ENCODE measurements at regions not wholly inside any gene's neighbourhood (a gene's known extent, or its start where the extent isn't known, plus 50 kb on each side); places are given as distances from the start of the nearest gene placed in this dataset.

GRCh38 chr3:27655547-27655946 is 66.6 kb downstream of the EOMES start:
- TF ChIP-seq ZSCAN4 (tag by site-specific recombination; IDR thresholded peaks at IDR 0.05) (no peak), BCL11B (tag by site-specific recombination; IDR thresholded peaks at IDR 0.05; ENCODE audit: low read depth) (no peak), MZF1 (tag by site-specific recombination; IDR thresholded peaks at IDR 0.05; ENCODE audit: borderline replicate concordance) (no peak), ZNF146 (tag by site-specific recombination; IDR thresholded peaks at IDR 0.05) (no peak), REST (tag by site-specific recombination; IDR thresholded peaks at IDR 0.05) (no peak), SP2 (tag by site-specific recombination; IDR thresholded peaks at IDR 0.05) (no peak)

All from HEK293 (cell line).